NCI-H146 treated with DMSO at 0.1 percent for 48 hours (cell line): ENCODE measurements at regions not wholly inside any gene's neighbourhood (a gene's known extent, or its start where the extent isn't known, plus 50 kb on each side); places are given as distances from the start of the nearest gene placed in this dataset.
A peak's percentile ranks its signal among the peaks of the same experiment; 100 is the strongest.

Experiments used
- DNase-seq: peaks from one replicate; lab custom pipeline; 2025; ENCODE audit not compliant: unreplicated experiment; lab: John Stamatoyannopoulos, UW

DNA sequence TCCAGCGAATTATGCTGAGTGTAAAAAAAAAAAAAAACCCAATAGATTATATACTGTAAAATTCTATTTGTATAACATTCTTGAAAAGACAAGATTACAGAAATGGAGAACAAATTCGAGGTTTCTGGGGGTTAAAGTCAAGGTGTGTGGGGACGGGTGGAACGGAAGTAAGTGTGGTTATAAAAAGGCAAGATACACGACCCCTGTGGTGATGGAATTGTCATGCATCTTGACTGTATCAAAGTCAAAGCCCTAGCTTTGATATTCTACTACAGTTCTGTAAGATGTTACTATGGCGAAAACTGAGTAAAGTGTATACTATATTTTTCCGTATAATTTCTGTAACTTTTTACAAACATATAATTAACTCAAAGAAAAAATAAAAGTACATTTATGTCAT lies 718.2 kb upstream of the PCDH15 start:
- DNase-seq: peak; percentile 14

DNA sequence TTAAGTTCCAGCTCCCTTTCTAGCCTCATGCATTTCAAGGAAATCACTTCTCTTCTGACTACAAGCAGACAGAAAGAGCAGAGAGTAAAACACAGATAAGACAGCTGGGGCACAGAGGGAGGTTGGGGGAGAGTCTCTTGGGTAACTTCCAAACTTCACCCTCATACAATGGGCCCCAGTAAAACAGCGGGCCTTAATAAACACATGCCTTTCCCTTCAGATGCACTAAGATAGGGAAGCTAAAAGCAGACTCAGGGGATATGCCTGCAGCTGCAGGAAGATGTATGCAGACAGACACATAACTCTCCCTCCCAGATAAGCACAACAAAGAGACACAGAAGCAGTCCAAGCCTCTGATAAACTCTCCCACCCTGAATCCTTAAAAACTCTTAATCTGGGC lies 717.4 kb upstream of the PCDH15 start:
- peak; percentile 53 for DNase-seq

DNA sequence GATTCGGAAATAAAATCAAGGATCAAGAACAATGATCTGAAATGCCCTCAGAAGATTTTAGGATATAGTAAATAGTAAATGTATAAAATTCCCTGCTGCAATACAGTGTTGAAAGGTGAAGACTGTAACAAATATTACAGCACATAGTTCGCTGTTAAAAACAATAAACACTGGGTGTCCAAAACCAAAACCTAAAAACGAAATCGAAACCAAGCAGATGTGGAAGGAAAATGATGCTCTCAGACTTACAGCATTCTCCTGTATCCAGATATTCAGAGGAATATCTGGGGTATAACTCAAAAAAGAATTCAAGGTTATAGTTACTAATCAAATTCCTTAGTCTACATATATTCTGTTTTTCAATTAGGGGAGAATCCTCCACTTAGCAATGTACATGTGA lies 708.1 kb upstream of the PCDH15 start:
- DNase-seq: no peak

DNA sequence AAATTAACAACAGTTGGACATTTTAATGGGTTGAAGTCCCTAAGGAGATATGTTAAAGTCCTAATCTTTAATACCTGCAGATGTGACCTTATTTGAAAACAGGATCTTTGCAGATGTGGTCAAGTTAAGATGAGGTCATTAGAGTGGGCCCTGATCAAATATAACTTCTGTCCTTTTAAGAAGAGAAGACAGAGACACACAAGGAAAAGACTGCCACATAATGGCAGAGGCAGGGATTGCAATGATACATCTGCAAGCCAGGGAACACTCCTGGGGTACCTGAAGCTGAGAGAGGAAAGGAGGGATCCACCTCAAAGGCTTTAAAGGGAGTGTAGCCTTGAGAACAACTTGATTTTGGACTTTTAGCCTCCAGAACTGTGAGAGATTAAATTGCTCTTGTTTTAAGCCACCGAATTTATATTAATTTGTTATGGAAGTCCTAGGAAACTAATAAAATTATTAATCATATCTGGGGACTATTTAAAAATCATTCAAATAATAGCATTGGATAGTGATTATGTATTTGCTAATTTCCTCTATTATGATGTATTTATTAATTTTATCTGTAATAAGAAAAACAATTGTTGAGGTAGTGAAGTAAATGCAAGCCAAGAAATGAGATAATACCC lies 700.0 kb upstream of the PCDH15 start:
- peak; percentile 36 for DNase-seq

DNA sequence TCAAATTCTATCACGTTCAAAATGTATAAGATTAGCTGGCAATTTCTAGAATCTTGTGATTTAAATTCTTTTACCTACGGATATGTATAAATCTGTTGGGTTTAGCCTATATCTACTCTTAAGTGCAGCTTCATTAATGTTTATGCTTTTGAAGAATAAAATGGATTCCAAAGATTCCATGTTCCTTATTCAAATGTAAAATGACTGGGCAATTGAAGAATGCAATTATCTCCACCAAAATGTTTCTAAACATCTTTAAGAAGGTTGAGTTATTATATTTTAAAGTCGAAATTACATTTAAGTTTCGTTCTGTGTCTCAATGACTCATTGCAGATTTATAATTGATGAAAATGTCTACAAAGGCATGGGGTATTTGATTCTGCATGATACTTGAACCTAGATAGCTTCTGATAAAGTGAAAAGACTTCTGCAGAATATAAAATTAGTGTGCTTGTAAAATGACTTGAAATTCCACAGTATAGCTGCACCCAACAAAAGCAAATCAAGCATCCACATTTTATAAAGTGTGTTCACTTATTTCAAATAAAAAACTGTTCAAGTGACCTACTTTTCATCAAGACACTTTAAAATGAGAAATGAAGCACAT lies 697.0 kb upstream of the PCDH15 start:
- DNase-seq: no peak

DNA sequence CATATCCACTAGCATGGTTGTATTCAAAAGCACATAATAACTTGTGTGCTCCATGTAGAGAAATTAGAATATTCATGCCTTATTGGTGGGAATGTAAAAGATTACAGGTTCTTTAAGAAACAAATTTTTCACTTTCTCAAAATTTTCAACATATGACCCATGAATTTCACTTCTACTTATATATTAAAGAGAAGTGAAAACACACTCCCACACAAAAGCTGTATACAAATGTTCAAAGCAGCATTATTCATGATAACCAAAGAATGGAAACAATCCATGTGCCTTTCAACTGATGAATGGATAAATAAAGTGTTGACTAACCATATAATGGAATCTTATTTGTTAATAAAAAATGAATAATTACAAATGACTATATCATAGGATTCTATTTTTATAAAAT lies 694.5 kb upstream of the PCDH15 start:
- no peak for DNase-seq

DNA sequence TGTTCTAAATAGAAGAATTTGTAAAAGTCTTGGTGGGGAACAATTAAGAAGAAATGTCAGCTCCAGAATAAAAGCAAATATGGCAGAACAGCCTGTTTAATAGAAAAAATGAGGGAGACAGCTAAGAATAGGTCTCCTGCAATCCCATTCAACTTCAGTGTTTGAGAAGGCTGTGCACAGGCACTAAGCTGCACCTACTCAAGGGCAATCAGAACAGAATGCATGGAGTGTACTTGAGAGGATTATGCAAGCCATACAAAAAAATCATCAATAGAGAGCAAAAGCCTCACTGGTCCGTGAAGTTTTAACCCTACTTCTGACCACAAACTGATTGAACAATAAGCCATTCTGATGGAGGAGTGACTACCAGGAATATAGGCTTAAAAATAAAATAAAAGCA lies 690.7 kb upstream of the PCDH15 start:
- no peak for DNase-seq

DNA sequence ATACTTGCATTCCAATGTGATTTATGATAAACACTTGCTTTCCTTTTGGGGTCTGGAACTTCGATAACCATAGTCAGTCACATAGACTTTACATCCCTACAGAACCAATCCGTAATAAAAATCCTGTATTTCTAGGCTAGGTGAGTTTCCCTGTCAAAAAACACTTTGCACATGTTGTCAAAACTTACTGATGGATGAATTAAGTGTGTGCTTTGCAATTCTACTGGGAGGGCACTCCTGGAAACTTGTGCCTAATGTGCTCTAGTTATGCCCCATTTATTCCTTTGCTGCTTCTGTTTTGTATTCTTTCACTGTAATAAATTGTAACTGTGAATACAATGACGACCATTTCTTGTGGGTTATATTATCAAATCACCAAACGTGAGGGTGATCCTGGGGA lies 684.8 kb upstream of the PCDH15 start:
- no peak for DNase-seq

DNA sequence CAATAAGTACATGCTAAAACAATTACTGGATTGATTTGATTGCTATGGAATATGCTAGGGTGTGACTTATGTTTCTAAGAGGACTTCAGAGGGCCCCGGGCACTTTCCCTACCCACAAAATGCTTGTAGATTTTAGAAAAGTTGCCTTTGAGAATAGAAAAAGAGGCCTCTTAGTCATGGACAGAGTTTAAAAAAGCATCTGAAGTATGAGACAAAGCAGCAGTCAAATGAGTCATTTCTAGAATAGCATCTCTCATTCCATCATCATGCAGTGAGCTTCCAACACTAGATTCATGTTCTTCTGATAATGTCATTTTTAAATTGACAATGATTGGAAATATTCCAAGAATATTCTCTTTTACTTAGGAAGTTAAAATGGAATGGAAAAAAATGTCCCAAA lies 675.1 kb upstream of the PCDH15 start:
- DNase-seq: no peak

DNA sequence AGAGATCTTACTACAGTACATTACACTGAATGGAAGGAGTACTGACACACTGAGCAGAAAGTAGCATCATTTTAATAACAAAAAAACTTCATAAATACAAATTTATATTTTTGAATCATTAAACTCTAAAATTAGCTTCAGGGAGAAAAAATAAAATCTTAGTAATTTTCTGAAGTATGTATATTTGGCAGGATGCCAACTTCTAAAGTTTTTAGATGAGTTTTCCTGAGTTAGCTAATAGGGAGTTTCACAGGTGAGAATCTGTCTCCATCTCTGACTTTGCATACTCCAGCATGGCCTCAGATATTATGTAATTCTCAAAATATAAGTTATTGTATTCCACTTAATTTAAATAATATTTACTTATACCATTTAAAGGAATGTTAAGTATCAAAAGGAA lies 673.2 kb upstream of the PCDH15 start:
- no peak for DNase-seq

DNA sequence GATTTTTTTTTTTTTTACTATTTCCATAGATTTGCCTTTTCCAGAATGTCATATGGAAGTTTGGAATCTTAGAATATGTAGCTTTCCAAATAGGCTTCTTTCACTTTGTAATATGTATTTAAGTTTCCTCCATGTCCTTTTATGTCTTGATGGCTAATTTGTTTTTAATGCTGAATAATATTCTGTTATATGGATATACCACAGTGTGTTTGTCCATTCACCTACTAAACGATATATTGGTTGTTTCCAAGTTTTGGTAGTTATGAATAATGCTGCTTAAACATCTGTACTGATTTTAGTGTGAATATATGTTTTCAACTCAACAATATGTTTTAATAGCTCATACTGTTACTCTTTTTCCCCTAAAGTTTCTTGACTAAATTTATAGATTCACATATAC lies 669.8 kb upstream of the PCDH15 start:
- no peak for DNase-seq

DNA sequence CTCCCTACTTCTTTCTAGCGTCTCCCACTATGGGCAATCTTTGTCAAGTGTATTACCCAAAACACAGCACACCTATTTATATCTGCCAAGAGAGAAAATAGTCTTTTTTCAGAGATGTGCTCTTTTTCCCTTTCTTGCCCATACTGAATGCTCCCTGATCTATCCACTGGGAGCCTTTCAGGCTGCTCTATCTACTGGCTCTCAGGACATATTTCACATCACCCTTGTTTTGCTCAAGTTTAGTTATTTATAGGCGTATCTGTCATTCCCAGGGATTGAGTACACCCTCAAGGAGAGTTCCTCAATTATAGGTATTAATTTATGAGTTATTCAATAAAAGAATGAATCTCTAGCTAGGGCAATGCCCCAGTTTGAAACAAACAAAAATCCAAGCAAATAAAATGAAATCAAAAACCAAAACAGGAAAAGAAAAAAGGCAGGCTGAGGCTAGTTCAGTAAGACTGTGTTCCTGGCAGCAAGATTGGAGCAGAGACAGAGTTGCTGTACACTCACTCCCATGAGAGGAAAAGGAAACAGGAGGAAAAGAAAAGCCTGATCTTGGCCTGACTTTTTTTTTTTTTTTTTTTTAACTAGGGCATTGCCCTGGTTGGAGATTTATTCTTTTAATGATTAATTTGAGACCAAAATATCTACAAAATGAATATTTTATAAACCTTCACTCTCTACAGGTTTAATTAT lies 665.9 kb upstream of the PCDH15 start:
- no peak for DNase-seq

DNA sequence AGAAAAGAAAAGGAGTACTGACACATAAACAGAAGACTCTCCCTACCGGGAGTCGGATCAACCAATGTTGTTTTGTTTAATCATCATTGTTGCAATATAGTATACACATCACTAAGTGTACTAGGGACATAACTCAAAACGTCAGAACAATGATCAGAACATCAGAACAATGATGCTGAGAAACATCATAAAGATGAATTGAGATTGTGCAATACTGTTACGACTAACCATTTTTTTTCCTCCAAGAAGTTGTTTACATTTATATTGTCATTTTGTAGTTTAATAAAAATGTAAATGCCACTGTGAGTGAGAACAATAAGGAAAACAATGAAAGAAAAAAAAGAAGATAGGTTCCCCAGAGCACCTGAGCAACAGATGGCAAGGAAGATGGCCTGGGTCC lies 663.1 kb upstream of the PCDH15 start:
- DNase-seq: no peak

DNA sequence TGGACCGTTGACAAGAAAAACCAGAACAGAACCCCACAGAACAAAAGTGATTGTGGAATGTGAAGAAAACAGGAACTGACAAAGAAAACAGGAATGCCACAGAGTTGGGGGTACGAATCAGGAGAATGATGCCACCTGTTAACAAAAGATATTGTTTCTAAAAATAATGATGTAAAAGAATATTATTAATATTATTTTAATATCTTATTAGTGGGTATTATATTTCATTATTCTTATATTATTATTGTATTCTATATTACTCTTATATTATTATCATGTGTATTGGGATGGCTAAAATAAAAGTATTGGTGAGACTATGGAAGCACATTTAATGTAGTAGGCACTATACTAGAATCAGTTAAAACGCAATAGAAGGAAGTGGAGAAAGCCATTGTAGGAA lies 659.0 kb upstream of the PCDH15 start:
- DNase-seq: no peak

DNA sequence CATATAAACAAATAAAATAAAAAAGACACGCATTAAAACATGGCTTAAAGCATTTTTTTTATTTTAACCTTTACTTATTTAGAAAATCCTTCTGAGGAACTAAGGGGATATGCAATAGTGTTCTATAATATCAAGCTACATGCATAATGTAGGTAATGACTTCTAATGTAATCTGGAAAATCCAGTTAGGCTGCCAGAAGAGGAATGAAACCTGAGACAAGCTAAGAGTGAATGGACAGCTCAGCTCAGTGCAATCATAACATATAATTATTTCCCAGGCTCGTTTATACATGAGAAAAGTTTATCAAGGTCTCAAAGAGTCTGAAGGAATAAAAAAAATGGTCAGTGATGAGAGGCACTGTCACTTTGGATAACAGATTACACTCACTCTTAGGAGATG lies 649.0 kb upstream of the PCDH15 start:
- DNase-seq: no peak

DNA sequence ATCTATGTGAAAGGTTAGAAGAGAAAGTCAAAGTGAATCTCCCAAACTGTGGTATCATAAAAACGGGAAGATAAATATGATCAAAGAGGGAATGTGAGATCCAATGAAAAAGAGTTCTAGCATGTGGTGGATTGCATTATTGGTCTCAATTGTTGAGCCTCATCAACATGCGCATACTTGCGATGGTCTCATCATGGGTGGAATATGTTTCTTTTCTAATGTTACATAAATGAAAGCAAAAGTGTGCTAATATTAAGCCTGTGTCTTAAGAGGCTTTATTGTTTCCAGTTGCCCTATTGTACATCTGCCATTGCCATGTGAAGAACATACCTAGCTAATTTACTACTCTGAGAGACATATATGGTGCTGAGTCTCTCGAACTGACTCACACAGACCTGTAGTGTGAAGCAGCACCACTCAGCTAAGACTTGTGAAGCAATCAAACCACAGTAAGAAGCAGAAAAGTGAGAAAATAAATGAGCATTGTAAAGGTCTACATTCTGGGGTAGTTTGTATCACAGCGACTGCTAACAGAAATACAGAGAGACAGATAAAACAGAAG lies 645.5 kb upstream of the PCDH15 start:
- DNase-seq: no peak

DNA sequence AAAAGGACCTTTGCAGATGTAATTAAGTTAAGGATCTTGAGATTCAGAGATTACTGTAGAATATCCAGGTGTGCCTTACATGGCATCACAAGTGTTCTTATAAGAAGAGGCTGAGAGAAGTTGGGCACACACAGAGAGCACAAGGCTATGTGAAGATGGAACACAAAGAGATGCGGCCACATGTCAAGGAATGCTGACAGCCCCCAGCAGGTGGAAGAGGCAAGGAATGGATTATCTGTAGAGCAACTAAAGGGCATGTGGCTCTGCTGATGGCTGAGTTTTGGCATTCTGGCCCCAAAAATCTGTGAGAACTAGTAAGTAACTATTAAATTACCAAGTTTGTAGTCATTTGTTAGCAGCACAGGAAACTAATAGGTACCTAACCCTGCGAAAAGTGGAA lies 640.7 kb upstream of the PCDH15 start:
- DNase-seq: no peak

DNA sequence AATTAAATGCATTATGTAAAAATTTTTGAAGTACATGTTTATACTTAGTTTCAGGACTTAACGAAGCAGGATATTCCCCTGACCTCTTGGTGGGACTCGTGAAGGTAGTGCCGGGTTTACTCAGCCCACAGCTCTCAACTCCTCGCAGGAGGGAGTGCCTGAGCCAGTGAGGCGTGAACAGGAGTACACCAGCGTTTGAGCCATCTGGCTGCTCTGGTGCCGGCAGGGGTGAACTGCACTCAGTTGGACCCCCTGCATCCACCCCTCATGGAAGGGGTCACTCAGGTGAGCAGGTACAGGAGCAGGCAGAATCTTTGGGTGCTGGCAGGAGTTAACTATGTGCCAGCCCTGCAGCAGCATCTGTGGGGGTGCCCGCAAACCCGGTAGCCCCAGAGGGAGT lies 625.1 kb upstream of the PCDH15 start:
- no peak for DNase-seq

DNA sequence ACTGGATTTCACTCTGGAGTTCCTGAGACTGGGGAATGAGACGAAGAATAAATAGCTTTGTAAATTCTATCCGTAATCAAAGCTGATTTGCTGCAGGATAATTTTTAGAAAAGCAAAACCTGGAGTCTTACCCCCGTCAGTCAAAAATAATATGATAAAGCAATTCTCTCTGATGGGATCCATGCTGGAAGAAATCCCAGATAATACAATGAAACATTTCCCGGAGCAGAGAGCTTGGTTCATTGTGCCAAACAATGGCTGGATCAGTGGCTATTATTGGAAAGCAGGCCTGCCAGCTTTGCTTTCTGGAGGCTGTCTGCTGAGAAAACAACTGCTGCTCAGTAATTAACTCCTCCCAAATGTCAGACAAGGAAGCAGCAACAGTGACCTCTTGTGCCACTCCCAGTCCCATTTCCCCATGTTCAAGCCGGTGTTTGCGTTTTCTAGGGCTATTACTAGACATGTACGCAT lies 609.4 kb upstream of the PCDH15 start:
- peak; percentile 96 for DNase-seq

DNA sequence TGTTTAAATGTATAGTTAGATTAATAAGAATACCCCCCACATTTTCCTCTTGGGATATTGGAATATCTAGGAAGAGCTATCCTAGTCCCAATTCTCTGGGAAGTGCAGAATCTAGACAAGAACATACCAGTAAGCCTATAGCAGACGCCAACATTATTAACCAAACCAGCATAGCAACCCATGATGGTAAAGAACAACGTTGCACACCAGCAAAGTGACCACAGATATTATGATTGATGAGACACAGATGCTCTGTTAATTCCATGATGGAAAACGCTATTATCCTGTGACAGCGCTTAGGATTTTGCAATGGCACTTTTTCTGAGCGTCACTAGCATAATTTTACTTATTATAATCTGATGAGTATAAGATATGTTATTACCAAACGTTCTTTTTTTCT lies 603.1 kb upstream of the PCDH15 start:
- DNase-seq: no peak

DNA sequence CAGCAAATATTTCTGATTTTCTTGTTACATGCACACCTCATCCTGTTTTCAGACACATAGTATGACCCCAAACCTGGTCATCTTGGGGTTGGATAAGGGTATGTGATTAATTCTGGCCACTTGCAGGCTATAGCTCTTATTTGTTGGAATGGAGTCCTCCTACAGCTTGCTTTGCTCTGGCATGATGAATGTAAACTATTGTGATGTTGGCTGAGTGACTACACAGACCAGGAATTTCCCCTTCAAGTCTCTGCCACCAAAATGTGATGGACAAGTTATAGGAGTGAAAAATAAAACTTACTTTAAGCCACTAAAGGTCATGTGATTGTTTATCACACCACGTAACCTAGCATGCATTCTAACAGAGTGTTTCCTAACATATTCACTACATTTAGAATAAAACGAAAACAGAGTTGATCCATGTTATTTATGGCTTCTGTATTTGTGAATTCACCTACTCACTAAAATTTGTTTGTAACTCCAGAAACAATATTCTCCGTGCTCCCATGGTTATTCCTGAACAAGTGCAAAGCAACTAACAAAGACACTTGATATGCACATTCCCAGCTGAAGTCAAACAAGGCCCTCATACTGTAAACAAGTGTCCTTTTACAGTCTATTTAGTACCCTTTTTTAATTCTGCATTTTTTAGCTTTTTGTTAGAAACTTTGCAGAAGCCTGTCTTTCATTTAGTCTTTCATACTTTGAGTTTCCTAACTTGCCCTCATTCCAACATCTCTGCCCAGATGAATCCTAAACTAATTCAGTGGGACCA lies 599.2 kb upstream of the PCDH15 start:
- DNase-seq: no peak

DNA sequence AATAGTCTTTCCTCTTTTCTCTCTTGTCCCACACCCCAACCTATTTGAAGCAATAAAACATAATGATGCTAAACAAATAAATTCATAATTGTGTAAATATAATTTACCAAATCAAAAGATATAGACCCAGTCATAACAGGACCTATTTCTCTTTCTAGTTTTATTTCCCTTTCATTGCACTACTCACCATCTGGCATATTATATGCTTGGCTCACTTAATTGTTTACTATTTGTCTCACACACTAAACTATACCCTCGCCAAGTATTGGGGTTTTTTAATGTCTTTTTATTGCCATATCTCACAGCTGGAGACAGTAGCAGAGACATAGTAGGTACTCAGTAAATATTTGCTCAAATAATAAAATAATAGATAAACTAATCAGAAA lies 597.5 kb upstream of the PCDH15 start:
- DNase-seq: no peak
